IMR-90 (cell line): ENCODE measurements at regions not wholly inside any gene's neighbourhood (a gene's known extent, or its start where the extent isn't known, plus 50 kb on each side); places are given as distances from the start of the nearest gene placed in this dataset.
"Not testable (repeated sequence)": the region's sequence is repeated elsewhere in the genome, so short reads cannot be mapped to it uniquely, and the experiment has no call there.

ENCODE experiments used
- ATAC-seq: fragments of 200-7000 bp; cut with Tn5 transposase; 2 replicates; pipeline ENCODE4 v1.9.1; 2020; ENCODE audit warnings: low read depth, mild to moderate bottlenecking, moderate library complexity
- BruUV-seq: library from RNA; stranded (reverse); fragments of 400-500 nt; replicated peaks from 2 replicates; lab custom pipeline; 2021; lab: Mats Ljungman, UMichigan
- CTCF ChIA-PET: fragments of 300-600 bp; formaldehyde crosslinking; extraction: SDS; loops from one replicate; lab custom pipeline; 2021; ENCODE audit warnings: antibody characterized with exemption; lab: Yijun Ruan, JAX
- POLR2A ChIA-PET: fragments of 300-600 bp; sonication (Branson Sonifier 250); formaldehyde crosslinking; loops from one replicate; lab custom pipeline; 2022; ENCODE audit warnings: antibody characterized with exemption; ENCODE audit not compliant: unreplicated experiment; lab: Charles Lee
- DNase-seq: peaks from one replicate; pipeline ENCODE4 v3.0.0; 2013
- H2AFZ ChIP-seq: replicated peaks from 2 replicates; pipeline ENCODE3; 2013; ENCODE audit warnings: low read length, mild to moderate bottlenecking; ENCODE audit not compliant: poor library complexity
- H2AK5ac ChIP-seq: 2 replicates; pipeline ENCODE4 v1.6.1; 2013; ENCODE audit warnings: low read depth, low read length, inconsistent platforms
- H2AK9ac ChIP-seq: replicated peaks from 2 replicates; pipeline ENCODE3; 2013; ENCODE audit warnings: mild to moderate bottlenecking, low read depth, low read length, moderate library complexity; ENCODE audit not compliant: poor library complexity
- H2BK120ac ChIP-seq: 2 replicates; pipeline ENCODE4 v1.6.1; 2013; ENCODE audit warnings: low read depth, low read length, inconsistent platforms
- H2BK15ac ChIP-seq: 3 replicates; pipeline ENCODE4 v1.6.1; 2013; ENCODE audit warnings: low read depth, low read length, inconsistent platforms
- H2BK20ac ChIP-seq: 2 replicates; pipeline ENCODE4 v1.6.1; 2013; ENCODE audit warnings: low read depth, mild to moderate bottlenecking, inconsistent platforms, low read length, moderate library complexity
- H2BK5ac ChIP-seq: 2 replicates; pipeline ENCODE4 v1.6.1; 2013; ENCODE audit warnings: mild to moderate bottlenecking, low read depth, low read length, inconsistent platforms; ENCODE audit not compliant: poor library complexity, severe bottlenecking
- H3K14ac ChIP-seq: replicated peaks from 2 replicates; pipeline ENCODE4 v1.6.1; 2013; ENCODE audit warnings: low read depth, low read length, inconsistent platforms
- H3K18ac ChIP-seq: 2 replicates; pipeline ENCODE4 v1.6.1; 2013; ENCODE audit warnings: low read depth, low read length, control low read depth
- H3K23ac ChIP-seq: 2 replicates; pipeline ENCODE4 v1.6.1; 2013; ENCODE audit warnings: low read depth, low read length, inconsistent platforms
- H3K27ac ChIP-seq: 2 replicates; pipeline ENCODE4 v1.5.1; 2013; ENCODE audit warnings: mild to moderate bottlenecking, control low read depth, low read length; ENCODE audit not compliant: insufficient read depth
- H3K27me3 ChIP-seq: 2 replicates; pipeline ENCODE4 v1.6.1; 2013; ENCODE audit warnings: low read length; ENCODE audit not compliant: control insufficient read depth, insufficient read depth
- H3K36me3 ChIP-seq: 2 replicates; pipeline ENCODE4 v1.6.1; 2013; ENCODE audit warnings: low read length, mixed read lengths; ENCODE audit not compliant: control insufficient read depth, insufficient read depth
- H3K4ac ChIP-seq: 2 replicates; pipeline ENCODE4 v1.6.1; 2013; ENCODE audit warnings: low read depth, low read length, inconsistent platforms
- H3K4me1 ChIP-seq: 2 replicates; pipeline ENCODE4 v1.6.1; 2013; ENCODE audit warnings: low read length, mixed read lengths; ENCODE audit not compliant: control insufficient read depth, insufficient read depth
- H3K4me2 ChIP-seq: 2 replicates; pipeline ENCODE4 v1.6.1; 2013; ENCODE audit warnings: low read depth, mild to moderate bottlenecking, control low read depth, low read length, moderate library complexity
- H3K4me3 ChIP-seq: 2 replicates; pipeline ENCODE4 v1.5.1; 2013; ENCODE audit warnings: low read depth, mild to moderate bottlenecking, control low read depth, low read length, moderate library complexity; ENCODE audit not compliant: insufficient read depth
- H3K56ac ChIP-seq: 2 replicates; pipeline ENCODE4 v1.6.1; 2013; ENCODE audit warnings: low read length, inconsistent platforms; ENCODE audit not compliant: insufficient read depth; ENCODE audit errors: extremely low read depth
- H3K79me1 ChIP-seq, 2 experiments: 2 replicates each; pipeline ENCODE4 v1.6.1; 2013; ENCODE audit warnings: low read length in 2 of 2, inconsistent platforms in 1 of 2, low read depth in 1 of 2
- H3K9ac ChIP-seq: 2 replicates; pipeline ENCODE4 v1.6.1; 2013; ENCODE audit warnings: low read depth, low read length, control low read depth
- H3K9me1 ChIP-seq: 2 replicates; pipeline ENCODE4 v1.6.1; 2013; ENCODE audit warnings: low read length, inconsistent platforms; ENCODE audit not compliant: insufficient read depth
- H3K9me3 ChIP-seq: 2 replicates; pipeline ENCODE4 v1.6.1; 2013; ENCODE audit warnings: low read length; ENCODE audit not compliant: control insufficient read depth, insufficient read depth
- H4K20me1 ChIP-seq: 2 replicates; pipeline ENCODE4 v1.6.1; 2013; ENCODE audit warnings: low read length, inconsistent platforms; ENCODE audit not compliant: insufficient read depth
- H4K5ac ChIP-seq: 2 replicates; pipeline ENCODE4 v1.6.1; 2013; ENCODE audit warnings: mild to moderate bottlenecking, low read depth, low read length, control low read depth
- H4K8ac ChIP-seq, 2 experiments: 2 replicates each; pipeline ENCODE4 v1.6.1; 2013; ENCODE audit warnings: low read depth in 2 of 2, low read length in 2 of 2, control low read depth in 1 of 2, inconsistent platforms in 1 of 2
- H4K91ac ChIP-seq: 2 replicates; pipeline ENCODE4 v1.6.1; 2013; ENCODE audit warnings: low read depth, low read length, inconsistent platforms; ENCODE audit not compliant: insufficient read depth
- WGBS, 2 experiments: methylation state at CpG; one replicate each; pipeline versions ENCODE4 v1.1.5 to v1.1.7; 2013; ENCODE audit warnings: missing lambda C conversion rate in 2 of 2; ENCODE audit not compliant: insufficient read length in 1 of 2; ENCODE audit errors: extremely low coverage in 2 of 2; 5-methylcytosine and 5-hydroxymethylcytosine counted together
- dilution Hi-C: fragments of 300-500 bp; cut with HindIII; formaldehyde crosslinking; loops from one replicate; pipeline ENCODE4 v1.14.3; 2018; ENCODE audit warnings: low sequenced_read_pairs; ENCODE audit not compliant: unreplicated experiment
- in situ Hi-C: fragments of 300-500 bp; cut with MboI; formaldehyde crosslinking; loops from 3 replicates; pipeline ENCODE4 v1.14.3; 2019; ENCODE audit warnings: low sequenced_read_pairs, inconsistent platforms, mixed read lengths
- intact Hi-C: fragments of 100-400 bp; cut with micrococcal nuclease; formaldehyde crosslinking; loops from 2 replicates; pipeline ENCODE4 v1.10.0; 2022

GRCh38 chr2:212876556-212876955 lies 274.9 kb downstream of the IKZF2 start:
- H2BK120ac ChIP-seq, H3K27me3 ChIP-seq, H3K9ac ChIP-seq, H3K4me1 ChIP-seq, H2AFZ ChIP-seq, H3K56ac ChIP-seq, dilution Hi-C loops, H4K5ac ChIP-seq, H4K8ac ChIP-seq, H3K4me3 ChIP-seq, in situ Hi-C loops, CTCF ChIA-PET, H3K27ac ChIP-seq, H3K36me3 ChIP-seq, H2BK15ac ChIP-seq, H3K14ac ChIP-seq, H2BK20ac ChIP-seq, intact Hi-C loops, H4K20me1 ChIP-seq, H4K91ac ChIP-seq, H2AK9ac ChIP-seq, H2BK5ac ChIP-seq, H3K4ac ChIP-seq, H3K9me3 ChIP-seq, H3K4me2 ChIP-seq, H3K18ac ChIP-seq, H3K79me1 ChIP-seq, DNase-seq, BruUV-seq, H3K9me1 ChIP-seq, H3K23ac ChIP-seq, POLR2A ChIA-PET, H2AK5ac ChIP-seq, ATAC-seq: not testable (repeated sequence)
- no CpG with 5 or more reads among the region's 6 CpGs for WGBS, 2 experiments

DNA sequence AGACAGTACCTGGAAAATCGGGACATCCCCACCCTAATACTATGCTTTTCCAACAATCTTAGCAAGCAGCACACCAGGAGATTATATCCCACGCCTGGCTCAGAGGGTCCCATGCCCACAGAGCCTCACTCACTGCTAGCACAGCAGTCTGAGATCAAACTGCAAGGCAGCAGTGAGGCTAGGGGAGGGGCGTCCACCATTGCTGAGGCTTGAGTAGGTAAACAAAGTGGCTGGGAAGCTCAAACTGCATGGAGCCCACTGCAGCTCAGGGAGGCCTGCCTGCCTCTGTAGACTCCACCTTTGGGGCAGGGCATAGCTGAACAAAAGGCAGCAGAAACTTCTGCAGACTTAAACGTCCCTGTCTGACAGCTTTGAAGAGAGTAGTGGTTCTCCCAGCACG lies 275.5 kb downstream of the IKZF2 start:
- BruUV-seq, H3K4ac ChIP-seq, H3K9ac ChIP-seq, intact Hi-C loops, CTCF ChIA-PET, ATAC-seq, H4K91ac ChIP-seq, H2BK15ac ChIP-seq, H3K4me2 ChIP-seq, H3K4me3 ChIP-seq, H4K8ac ChIP-seq, H2BK20ac ChIP-seq, H2AFZ ChIP-seq, H3K79me1 ChIP-seq, H2AK5ac ChIP-seq, H3K27me3 ChIP-seq, POLR2A ChIA-PET, H2BK120ac ChIP-seq, DNase-seq, H2BK5ac ChIP-seq, H3K36me3 ChIP-seq, H4K5ac ChIP-seq, H3K23ac ChIP-seq, H3K56ac ChIP-seq, H4K20me1 ChIP-seq, H3K14ac ChIP-seq, H3K4me1 ChIP-seq, H3K27ac ChIP-seq, in situ Hi-C loops, H3K9me1 ChIP-seq, H2AK9ac ChIP-seq, H3K9me3 ChIP-seq, H3K18ac ChIP-seq, dilution Hi-C loops: not testable (repeated sequence)
- WGBS, 2 experiments: 40% methylated on average over 1 of the region's 5 CpGs; no CpG with 5 or more reads in 1 of the 2 experiments
